ENCODE measurements at regions not wholly inside any gene's neighbourhood (a gene's known extent, or its start where the extent isn't known, plus 50 kb on each side); places are given as distances from the start of the nearest gene placed in this dataset.

- TF ChIP-seq SUZ12 (IDR thresholded peaks at IDR 0.05; ENCODE audit: low read length), result no peak
- no peak for TF ChIP-seq MAX (IDR thresholded peaks at IDR 0.05)
- no peak for TF ChIP-seq MAFK (IDR thresholded peaks at IDR 0.05; ENCODE audit: low read depth, low read length)
- TF ChIP-seq RBBP5 (IDR thresholded peaks at IDR 0.05; ENCODE audit: borderline replicate concordance, low read depth, low read length), result no peak
- TF ChIP-seq KDM5A (IDR thresholded peaks at IDR 0.05; ENCODE audit: low read length), result no peak
Measured at GRCh38 chr9:20041697-20042081, 252.9 kb upstream of the SLC24A2 start (continued).

Data from H1 (cell line).